H1 (cell line): ENCODE measurements at regions not wholly inside any gene's neighbourhood (a gene's known extent, or its start where the extent isn't known, plus 50 kb on each side); places are given as distances from the start of the nearest gene placed in this dataset.

Experiments
- CTCF ChIA-PET: fragments of 300-600 bp; sonication (Branson Sonifier 250); formaldehyde crosslinking; loops from one replicate; lab custom pipeline; 2021; ENCODE audit not compliant: partially characterized antibody; lab: Charles Lee
- POLR2A ChIA-PET: fragments of 300-600 bp; sonication (Branson Sonifier 250); formaldehyde crosslinking; loops from one replicate; lab custom pipeline; 2021; ENCODE audit warnings: inconsistent platforms; ENCODE audit not compliant: partially characterized antibody; lab: Charles Lee
- DNase-seq, 2 experiments: peaks; one replicate each; pipeline versions ENCODE4 v3.0.0 to v3.0.0-alpha.2; 2010 to 2022; ENCODE audit warnings: low spot score in 2 of 2, low read depth in 1 of 2, mixed read lengths in 1 of 2
- FAIRE-seq: peaks from 2 replicates; lab custom pipeline; 2011; peaks lifted over from hg19 to GRCh38; lab: Jason Lieb, UNC
- H2AFZ ChIP-seq: 2 replicates; pipeline ENCODE4 v1.8.1; 2012; ENCODE audit warnings: low read length, inconsistent platforms
- H2AK5ac ChIP-seq: 2 replicates; pipeline ENCODE4 v1.6.1; 2013; ENCODE audit warnings: low read depth, low read length
- H2BK120ac ChIP-seq: replicated peaks from 2 replicates; pipeline ENCODE3; 2013; ENCODE audit warnings: low read depth, low read length, inconsistent platforms
- H2BK12ac ChIP-seq: 2 replicates; pipeline ENCODE4 v1.6.1; 2013; ENCODE audit warnings: low read depth, low read length
- H2BK15ac ChIP-seq: 2 replicates; pipeline ENCODE4 v1.6.1; 2013; ENCODE audit warnings: low read length
- H2BK20ac ChIP-seq: 2 replicates; pipeline ENCODE4 v1.6.1; 2013; ENCODE audit warnings: low read length
- H2BK5ac ChIP-seq: 2 replicates; pipeline ENCODE4 v1.6.1; 2013; ENCODE audit warnings: low read depth, low read length
- H3K14ac ChIP-seq: 2 replicates; pipeline ENCODE4 v1.6.1; 2013; ENCODE audit warnings: inconsistent platforms; ENCODE audit not compliant: insufficient read length
- H3K18ac ChIP-seq: 2 replicates; pipeline ENCODE4 v1.6.1; 2013; ENCODE audit warnings: low read length; ENCODE audit errors: extremely low read depth
- H3K23ac ChIP-seq: 2 replicates; pipeline ENCODE4 v1.6.1; 2013; ENCODE audit warnings: inconsistent platforms; ENCODE audit not compliant: insufficient read length
- H3K23me2 ChIP-seq: 2 replicates; pipeline ENCODE4 v1.6.1; 2013; ENCODE audit warnings: low read depth, low read length
- H3K27ac ChIP-seq: 2 replicates; pipeline ENCODE4 v1.6.1; 2011; ENCODE audit warnings: low read depth, low read length, inconsistent platforms
- H3K27me3 ChIP-seq, 4 experiments: replicated peaks in 1 of 4; 1 replicate in 1 of 4; 2 replicates in 3 of 4; pipeline versions ENCODE4 v1.6.1 to v1.8.1; 2011 to 2013; ENCODE audit warnings: low read length in 3 of 4, mild to moderate bottlenecking in 3 of 4, inconsistent platforms in 2 of 4, mixed read lengths in 2 of 4, moderate library complexity in 1 of 4; ENCODE audit not compliant: control insufficient read depth in 3 of 4, insufficient read depth in 3 of 4; ENCODE audit errors: extremely low read depth in 1 of 4
- H3K36me3 ChIP-seq, 4 experiments: 2 replicates each; pipeline versions ENCODE4 v1.6.1 to v1.8.1; 2011 to 2013; ENCODE audit warnings: mild to moderate bottlenecking in 4 of 4, low read length in 3 of 4, moderate library complexity in 2 of 4, control low read depth in 1 of 4, inconsistent platforms in 1 of 4; ENCODE audit not compliant: insufficient read depth in 4 of 4, control insufficient read depth in 2 of 4
- H3K4ac ChIP-seq: replicated peaks from 2 replicates; pipeline ENCODE3; 2013; ENCODE audit warnings: low read length, low read depth, mixed read lengths, inconsistent platforms; ENCODE audit not compliant: insufficient read length
- H3K4me1 ChIP-seq, 4 experiments: replicated peaks in 1 of 4; 1 replicate in 1 of 4; 2 replicates in 3 of 4; pipeline versions ENCODE4 v1.6.1 to v1.8.1; 2011 to 2013; ENCODE audit warnings: low read length in 3 of 4, inconsistent platforms in 2 of 4, mixed read lengths in 1 of 4; ENCODE audit not compliant: insufficient read depth in 4 of 4, control insufficient read depth in 3 of 4
- H3K4me2 ChIP-seq, 2 experiments: 2 replicates each; pipeline versions ENCODE4 v1.6.1 to v1.8.1; 2011 to 2013; ENCODE audit warnings: low read depth in 2 of 2, low read length in 2 of 2, control low read depth in 1 of 2, inconsistent platforms in 1 of 2, mild to moderate bottlenecking in 1 of 2; ENCODE audit not compliant: insufficient read depth in 1 of 2
- H3K4me3 ChIP-seq, 4 experiments: fragments of 200-600, 300-600 bp in 1 of 4; sonication (generic), shearing (Covaris generic), sonication (Bioruptor Twin) in 1 of 4; 2 replicates each; pipeline versions ENCODE4 v1.5.1 to v1.8.1; 2011 to 2016; ENCODE audit warnings: low read length in 4 of 4, low read depth in 3 of 4, control low read depth in 2 of 4, inconsistent platforms in 2 of 4, mild to moderate bottlenecking in 2 of 4, mixed read lengths in 1 of 4, moderate library complexity in 1 of 4; ENCODE audit not compliant: insufficient read depth in 2 of 4; ENCODE audit errors: extremely low read depth in 1 of 4
- H3K56ac ChIP-seq: replicated peaks from 2 replicates; pipeline ENCODE3; 2013; ENCODE audit warnings: low read depth, mild to moderate bottlenecking, mixed read lengths, low read length, inconsistent platforms; ENCODE audit not compliant: insufficient read length
- H3K79me1 ChIP-seq: 2 replicates; pipeline ENCODE4 v1.6.1; 2013; ENCODE audit warnings: low read depth, low read length, control low read depth
- H3K79me2 ChIP-seq, 2 experiments: 2 replicates each; pipeline versions ENCODE4 v1.6.1 to v1.8.1; 2012 to 2013; ENCODE audit warnings: low read length in 2 of 2, mild to moderate bottlenecking in 2 of 2, inconsistent platforms in 1 of 2; ENCODE audit not compliant: insufficient read depth in 2 of 2, control insufficient read depth in 1 of 2
- H3K9ac ChIP-seq, 4 experiments: replicated peaks in 1 of 4; 1 replicate in 1 of 4; 2 replicates in 3 of 4; pipeline versions ENCODE4 v1.6.1 to v1.8.1; 2011 to 2013; ENCODE audit warnings: low read depth in 3 of 4, low read length in 3 of 4, control low read depth in 2 of 4, mild to moderate bottlenecking in 2 of 4, moderate library complexity in 2 of 4, inconsistent platforms in 1 of 4; ENCODE audit errors: extremely low read depth in 1 of 4
- H3K9me3 ChIP-seq, 2 experiments: 2 replicates each; pipeline versions ENCODE4 v1.6.1 to v1.8.1; 2012 to 2013; ENCODE audit warnings: mild to moderate bottlenecking in 2 of 2, moderate library complexity in 2 of 2, control low read depth in 1 of 2, inconsistent platforms in 1 of 2, low read depth in 1 of 2, low read length in 1 of 2, mixed read lengths in 1 of 2; ENCODE audit not compliant: insufficient read depth in 2 of 2
- H4K20me1 ChIP-seq, 2 experiments: replicated peaks in 1 of 2; 2 replicates each; pipeline versions ENCODE3 to v1.8.1; 2011 to 2013; ENCODE audit warnings: inconsistent platforms in 2 of 2, low read length in 2 of 2, mild to moderate bottlenecking in 1 of 2; ENCODE audit not compliant: insufficient read depth in 2 of 2, control insufficient read depth in 1 of 2
- H4K5ac ChIP-seq: 2 replicates; pipeline ENCODE4 v1.6.1; 2013; ENCODE audit warnings: low read length, low read depth, mixed read lengths, inconsistent platforms; ENCODE audit not compliant: insufficient read length
- H4K8ac ChIP-seq: 2 replicates; pipeline ENCODE4 v1.8.0; 2013; ENCODE audit warnings: mild to moderate bottlenecking, moderate library complexity, low read length, inconsistent platforms; ENCODE audit not compliant: insufficient read depth; ENCODE audit errors: extremely low read depth
- H4K91ac ChIP-seq: replicated peaks from 2 replicates; pipeline ENCODE3; 2013; ENCODE audit warnings: low read length, mixed read lengths, inconsistent platforms; ENCODE audit not compliant: insufficient read length
- HDAC2 ChIP-seq, 2 experiments: fragments of 300-600 bp in 1 of 2; sonication (generic) in 1 of 2; IDR thresholded peaks; 2 replicates each; pipeline ENCODE4 v1.6.1; 2011 to 2012; ENCODE audit warnings: low read depth in 2 of 2, low read length in 2 of 2, mild to moderate bottlenecking in 2 of 2, moderate library complexity in 2 of 2, borderline replicate concordance in 1 of 2, inconsistent platforms in 1 of 2
- WGBS, 2 experiments: shearing (Covaris generic) in 1 of 2; methylation state at CpG; one replicate each; pipeline versions ENCODE4 v1.1.6 to v1.1.7; 2013 to 2015; ENCODE audit warnings: low lambda C conversion rate in 2 of 2, mixed read lengths in 2 of 2, inconsistent platforms in 1 of 2, low coverage in 1 of 2, missing lambda C conversion rate in 1 of 2; ENCODE audit not compliant: insufficient replicate concordance in 2 of 2, insufficient coverage in 1 of 2, insufficient read length in 1 of 2; ENCODE audit errors: extremely low coverage in 1 of 2, missing lambda C conversion rate in 1 of 2; 5-methylcytosine and 5-hydroxymethylcytosine counted together

GRCh38 chr2:23291239-23291638, 93.7 kb upstream of the KLHL29 start:
- H3K4ac ChIP-seq = no peak overlapping the region
- H2BK5ac ChIP-seq = no peak overlapping the region
- DNase-seq (no peak), FAIRE-seq (no peak)
- H3K79me2 ChIP-seq = no peaks in the 10 kb centered on the region
- no peak overlapping the region for H2BK120ac ChIP-seq
- no peak overlapping the region for H3K4me2 ChIP-seq
- no peak overlapping the region for H2AK5ac ChIP-seq
- no peak overlapping the region for H3K23ac ChIP-seq
- no peaks in the 10 kb centered on the region for H3K23me2 ChIP-seq
- H2BK15ac ChIP-seq = no peak overlapping the region
- no peak overlapping the region for H4K8ac ChIP-seq
- no peaks in the 10 kb centered on the region for H3K27me3 ChIP-seq
- no peaks in the 10 kb centered on the region; a peak in 2 of 7 replicates for H3K4me1 ChIP-seq
- H3K36me3 ChIP-seq = no peaks in the 10 kb centered on the region
- no peak overlapping the region for H3K18ac ChIP-seq
- no peak overlapping the region for H3K4me3 ChIP-seq
- H3K14ac ChIP-seq = no peak overlapping the region
- H2BK12ac ChIP-seq = no peak overlapping the region
- no peak overlapping the region for H3K56ac ChIP-seq
- H4K20me1 ChIP-seq = no peaks in the 10 kb centered on the region
- ChIA-PET CTCF (interaction anchor here (1.1 kb wide), 1 partner anchor 10 kb away, joined by 3 read pairs; no protein-coding TSS in a partner anchor), POLR2A (no interaction called here)
- no peak for TF ChIP-seq HDAC2 (IDR thresholded peaks at IDR 0.05; ENCODE audit: borderline replicate concordance in 1 of 2, low read depth in 2 of 2, low read length in 2 of 2)
- 94% methylated on average over 2 of the region's 2 CpGs; no CpG with 5 or more reads in 1 of the 2 experiments for WGBS, 2 experiments
- no peak overlapping the region for H2BK20ac ChIP-seq
- H3K27ac ChIP-seq = no peak overlapping the region
- no peak overlapping the region for H3K9ac ChIP-seq
- H2AFZ ChIP-seq = no peak overlapping the region
- H4K91ac ChIP-seq = no peak overlapping the region
- no peaks in the 10 kb centered on the region for H3K79me1 ChIP-seq
- no peaks in the 10 kb centered on the region for H3K9me3 ChIP-seq
- H4K5ac ChIP-seq = no peak overlapping the region
